GOT3 (cell line): ENCODE measurements at regions not wholly inside any gene's neighbourhood (a gene's known extent, or its start where the extent isn't known, plus 50 kb on each side); places are given as distances from the start of the nearest gene placed in this dataset.

Experiments
- DNase-seq: peaks from one replicate; lab custom pipeline; 2025; ENCODE audit warnings: mixed read lengths; lab: John Stamatoyannopoulos, UW

DNA sequence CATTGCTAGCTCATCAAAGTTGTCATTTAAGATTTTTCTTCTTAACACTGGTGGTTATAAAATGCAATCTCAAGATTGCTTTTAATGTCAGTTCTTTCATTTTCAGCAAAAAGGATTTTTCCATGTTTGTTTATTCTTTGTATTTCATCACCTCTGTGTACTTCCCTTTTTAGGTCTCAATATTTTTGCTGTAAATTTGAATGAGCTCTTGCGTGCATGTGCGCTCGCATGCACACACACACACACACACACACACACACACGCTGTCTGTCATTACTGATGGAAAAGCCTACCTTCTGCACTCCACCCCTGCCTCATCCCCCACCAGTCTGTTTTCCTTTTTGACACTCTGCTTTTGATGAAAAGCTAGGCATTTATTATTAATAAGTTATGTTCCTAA, 85.3 kb upstream of the FYN start:
- no peak for DNase-seq

DNA sequence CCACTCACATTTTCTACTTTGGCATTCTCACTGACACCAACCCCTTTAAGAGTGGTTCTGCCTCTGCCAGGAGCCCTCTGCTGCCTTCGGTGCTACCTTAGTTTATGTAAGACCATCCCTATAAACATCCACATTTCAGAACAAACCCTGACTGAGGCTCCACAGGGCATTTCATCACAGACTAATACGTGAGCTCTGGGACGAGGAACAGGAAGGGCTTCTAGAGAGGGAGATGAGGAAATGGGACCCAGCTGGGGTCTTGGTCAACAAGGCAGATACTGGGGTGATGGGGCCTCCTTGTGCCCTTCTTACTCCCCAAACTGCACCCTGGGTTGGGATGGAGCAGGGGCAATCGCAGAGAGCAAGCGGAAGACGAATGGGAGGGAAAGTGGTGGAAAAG, 86.5 kb upstream of the FYN start:
- DNase-seq, result no peak

DNA sequence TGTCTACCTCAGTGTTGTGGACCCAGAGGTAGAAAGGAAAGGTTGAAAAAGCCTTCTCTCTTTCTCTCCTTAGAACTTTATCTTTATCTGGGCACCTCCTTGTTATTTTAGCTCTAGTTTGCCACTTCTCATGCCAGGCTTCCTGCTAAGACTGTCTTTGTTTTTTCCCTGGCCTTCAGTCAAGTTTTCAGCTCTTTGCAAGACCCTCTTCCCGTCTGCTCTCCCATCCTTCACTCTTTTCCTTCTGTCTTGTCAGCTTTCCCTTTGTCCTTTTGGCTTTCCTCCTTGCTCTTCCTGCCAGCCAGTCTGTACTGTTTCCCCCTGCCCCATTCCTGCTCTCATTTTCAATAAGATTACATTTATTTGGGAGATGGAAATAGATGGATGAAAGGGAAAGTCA, 86.8 kb upstream of the CCN6 start:
- no peak for DNase-seq

DNA sequence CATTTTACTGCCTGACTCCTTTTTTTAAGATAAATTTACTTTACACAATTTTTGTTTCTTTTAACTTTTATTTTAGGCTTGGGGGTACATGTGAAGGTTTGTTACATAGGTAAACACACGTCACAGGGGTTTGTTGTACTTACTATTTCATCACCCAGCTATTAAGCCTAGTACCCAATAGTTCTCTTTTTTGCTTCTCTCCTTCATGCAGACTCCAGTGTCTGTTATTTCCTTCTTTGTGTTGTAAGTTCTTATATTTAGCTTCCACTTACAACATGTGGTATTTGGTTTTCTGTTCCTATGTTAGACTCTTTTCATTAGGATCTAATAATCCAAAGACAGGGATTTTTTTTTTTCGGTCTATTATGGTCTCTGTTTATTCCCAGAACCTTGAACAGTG, 83.5 kb upstream of the CCN6 start:
- DNase-seq, result no peak

DNA sequence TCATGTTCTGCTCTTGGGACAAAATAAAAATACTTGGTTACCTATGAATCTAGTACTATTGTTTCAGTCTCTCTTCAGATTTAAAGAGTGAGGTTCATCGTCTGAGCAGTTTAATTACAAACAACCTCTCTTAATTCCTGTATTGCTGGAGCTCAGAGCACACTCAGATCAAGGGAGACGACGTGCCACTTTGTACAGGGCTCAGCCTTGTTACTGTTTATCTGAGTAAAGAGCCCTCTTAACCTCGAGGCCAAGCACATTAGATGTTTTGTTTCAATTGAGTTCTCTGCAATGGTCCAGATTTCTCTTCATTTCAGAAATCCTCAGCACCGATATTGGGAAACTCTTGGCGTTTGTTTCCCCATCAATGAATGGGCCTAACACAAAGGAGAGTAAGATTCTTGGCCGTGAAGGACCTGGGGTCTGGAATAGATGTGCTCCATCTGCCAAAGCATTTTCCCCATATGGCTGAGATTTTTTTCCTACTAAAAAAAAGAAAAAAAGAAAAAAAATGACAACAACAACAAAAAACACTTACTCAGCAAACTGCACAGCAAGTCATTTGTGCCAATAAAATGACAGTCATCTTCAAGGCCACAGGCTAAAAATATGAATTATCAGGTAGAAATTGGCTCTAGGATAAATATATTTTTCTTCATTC, 82.6 kb upstream of the CCN6 start:
- DNase-seq, result no peak

DNA sequence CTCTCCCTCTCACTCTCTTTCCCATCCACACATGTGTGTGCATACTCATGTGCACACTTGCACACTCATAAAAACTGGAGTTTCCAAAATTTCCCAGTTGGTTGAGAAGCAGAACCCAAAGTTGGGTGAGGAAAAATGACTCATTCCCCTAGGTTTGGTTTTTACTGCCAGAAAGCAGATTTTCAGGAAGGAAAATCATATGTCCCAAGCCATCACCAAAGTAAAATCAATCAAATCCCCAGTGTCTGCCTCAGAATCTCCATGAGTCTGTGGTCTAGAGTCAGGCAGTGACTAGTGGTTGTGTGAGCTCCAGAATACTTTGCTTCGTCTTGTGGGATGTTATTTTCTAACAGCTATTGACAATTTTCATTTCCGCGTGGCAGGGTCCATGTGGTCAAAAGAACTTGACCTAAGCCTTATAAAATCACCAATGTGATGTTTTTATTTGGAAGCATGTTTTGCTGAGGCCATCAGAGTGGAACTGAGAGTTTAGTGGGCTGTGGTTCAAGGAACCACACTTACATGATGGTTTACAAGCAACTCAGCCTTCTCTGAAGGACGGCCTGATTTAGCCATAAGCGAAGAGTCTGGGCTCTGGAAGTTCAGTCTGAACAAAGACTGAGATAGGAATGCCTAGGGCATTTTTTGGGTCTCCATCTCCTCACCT, 81.9 kb upstream of the CCN6 start:
- no peak for DNase-seq

DNA sequence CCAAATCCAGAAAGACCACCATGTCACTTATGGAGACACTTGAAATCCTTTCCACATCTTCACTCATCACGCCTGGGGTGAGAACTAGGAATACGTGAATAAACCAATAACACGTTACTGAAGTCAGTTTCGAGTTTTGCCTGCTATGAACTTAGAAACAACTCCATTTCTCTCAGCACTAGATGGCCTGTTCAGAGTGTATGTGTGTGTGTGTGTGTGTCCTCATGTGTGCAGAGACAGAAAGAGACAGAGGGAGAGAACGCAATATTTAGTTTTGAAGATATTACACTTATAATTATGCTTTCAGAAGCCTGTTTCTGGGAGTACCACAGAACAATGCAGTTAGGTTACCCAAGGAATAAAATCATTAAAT, 81.2 kb upstream of the CCN6 start:
- DNase-seq, result no peak

DNA sequence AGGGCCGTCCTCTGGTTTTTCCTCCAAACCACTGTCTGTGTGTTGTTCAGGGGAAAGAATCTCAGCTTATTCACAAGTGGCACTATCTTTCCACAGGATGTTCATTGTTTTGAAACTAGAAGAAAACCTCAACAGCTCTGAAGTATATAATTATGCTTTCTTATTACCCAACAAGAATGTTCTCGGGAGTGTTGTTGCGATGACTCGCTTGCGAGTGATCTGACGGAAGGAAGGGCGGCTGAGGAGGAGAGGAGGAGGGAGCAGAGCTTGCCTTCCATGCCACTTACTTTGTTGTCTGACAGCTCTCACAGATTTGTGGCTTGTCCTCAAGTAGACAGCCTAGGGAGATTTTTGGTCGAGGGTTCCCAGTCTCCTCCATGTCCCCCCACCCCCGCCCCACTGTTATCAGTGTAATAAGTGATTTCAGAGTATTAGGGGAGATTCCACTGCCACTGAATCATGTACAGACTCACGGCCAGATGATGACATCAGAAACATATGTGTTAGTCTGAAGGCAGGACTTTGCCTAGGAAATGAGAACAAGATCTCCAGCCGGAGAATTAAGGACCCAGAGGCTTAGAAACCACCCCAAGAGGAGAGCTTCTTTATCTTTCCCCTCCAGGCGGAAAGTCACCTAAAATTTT, 80.7 kb upstream of the CCN6 start:
- peak; percentile 44 for DNase-seq

DNA sequence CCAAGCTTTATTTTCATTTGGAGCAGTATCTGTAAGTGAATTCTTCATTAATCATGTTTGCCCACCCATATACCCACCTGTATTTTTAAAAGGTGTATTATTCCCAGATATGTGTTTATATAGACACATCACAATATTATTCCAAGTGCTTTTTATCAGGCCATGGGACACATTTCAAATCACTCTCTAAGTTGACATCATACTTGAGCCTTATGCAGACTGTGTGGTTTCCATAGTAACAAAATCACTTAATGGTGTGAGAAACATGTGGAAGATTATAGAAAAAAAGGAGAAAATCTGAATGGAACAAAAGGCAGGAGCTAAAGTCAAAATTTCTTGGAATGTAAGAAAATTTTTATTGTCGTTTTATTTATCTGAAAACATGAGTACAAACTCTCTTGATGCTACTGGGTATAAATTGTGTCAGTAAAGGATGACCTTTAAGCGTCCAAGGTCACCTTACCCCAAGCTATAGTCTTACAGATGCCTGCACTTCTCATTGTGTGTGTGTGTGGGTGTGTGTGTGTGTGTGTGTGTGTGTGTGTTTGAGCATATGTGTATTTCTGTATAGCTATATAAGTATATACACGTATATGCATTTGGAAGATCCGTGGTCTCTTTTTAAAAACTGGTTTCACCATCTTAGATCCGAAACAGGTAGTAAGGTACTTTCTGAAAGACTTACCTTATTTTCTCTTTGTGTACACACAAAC, 79.8 kb upstream of the CCN6 start:
- no peak for DNase-seq

DNA sequence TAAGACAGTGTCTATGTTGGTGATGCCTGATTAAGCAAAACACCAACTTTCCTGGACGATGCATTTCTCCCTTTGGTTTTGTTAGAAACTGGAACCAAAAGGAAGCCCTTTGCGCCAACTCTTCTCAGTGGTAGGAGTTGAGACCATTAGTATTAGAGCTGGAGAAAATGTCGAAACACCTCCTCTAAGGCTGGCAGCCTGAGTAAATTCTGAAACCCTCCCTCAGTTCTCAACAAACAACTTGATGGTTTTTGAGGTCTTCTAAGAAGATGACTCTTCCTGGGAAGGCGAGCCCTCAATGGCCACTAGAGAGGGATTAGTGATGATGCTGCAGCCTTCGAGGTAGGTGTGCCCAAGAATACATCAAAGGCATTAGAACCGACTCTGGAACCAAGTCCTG, 78.4 kb upstream of the CCN6 start:
- no peak for DNase-seq

DNA sequence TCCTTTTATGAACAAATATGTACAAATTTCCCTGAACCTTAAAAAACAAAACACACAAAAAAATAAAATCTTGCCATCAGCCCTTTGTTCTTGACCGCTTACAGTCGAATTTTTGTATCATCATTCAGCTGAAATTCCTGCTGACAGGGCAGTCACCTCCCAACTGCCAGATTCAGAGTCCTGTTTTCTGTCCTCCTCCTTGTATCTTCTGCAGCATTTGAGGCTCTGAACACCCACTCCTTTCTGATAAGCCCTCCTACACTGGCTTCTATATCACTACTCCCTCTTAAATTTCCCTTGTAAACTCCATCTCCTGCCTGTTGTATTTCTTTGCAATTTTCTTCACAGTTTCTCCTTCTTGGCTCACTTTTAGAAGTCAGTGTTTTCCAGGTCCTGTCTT, 77.8 kb upstream of the CCN6 start:
- DNase-seq, result no peak

DNA sequence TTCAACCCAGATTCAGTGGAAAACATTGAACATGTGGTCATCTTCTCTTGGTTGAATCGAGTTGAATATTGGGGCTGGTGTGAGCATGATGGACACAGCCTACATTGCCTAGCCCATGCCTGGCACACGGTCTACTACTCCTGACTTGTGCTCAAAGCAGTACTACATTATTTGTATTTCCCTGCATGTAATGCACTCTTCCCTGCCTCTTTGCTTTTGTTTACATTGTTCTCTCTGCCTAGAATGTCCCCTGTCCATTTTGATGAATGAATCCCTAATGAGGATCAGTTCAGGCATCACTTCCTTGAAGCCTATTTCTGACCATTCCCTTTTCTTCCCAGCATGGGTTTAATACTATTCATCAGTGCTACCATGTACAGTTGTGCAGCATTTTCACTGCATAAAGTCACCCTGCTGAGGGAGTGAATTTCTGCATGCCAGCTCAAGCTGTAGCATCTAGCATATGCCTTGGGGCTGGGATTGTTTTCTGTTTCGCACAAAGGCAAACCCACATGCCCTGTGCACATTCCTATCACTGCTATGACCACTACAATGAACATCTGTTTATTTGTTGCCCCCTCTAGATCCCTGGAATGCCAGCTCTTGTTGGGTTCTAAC, 75.3 kb upstream of the CCN6 start:
- no peak for DNase-seq

DNA sequence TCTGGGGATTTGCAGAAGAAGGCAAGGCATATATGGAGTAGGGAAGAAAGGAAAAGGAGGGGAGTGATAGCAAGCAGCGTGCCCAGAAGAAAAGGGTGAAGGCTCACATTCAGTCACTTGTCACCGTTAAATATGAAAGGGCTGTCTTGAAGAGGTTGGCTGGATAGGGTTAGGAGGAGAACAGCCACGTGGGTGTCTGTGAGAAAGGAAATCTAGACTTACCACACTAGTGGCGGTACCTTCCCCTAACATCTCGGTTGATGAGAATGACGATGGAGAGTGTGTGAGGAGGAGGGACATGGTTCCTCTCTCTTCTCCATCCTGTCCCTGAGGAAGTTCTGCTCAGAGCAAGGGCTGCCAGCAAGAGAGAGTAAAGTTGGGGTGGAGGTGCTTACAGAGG, 74.3 kb upstream of the CCN6 start:
- no peak for DNase-seq

DNA sequence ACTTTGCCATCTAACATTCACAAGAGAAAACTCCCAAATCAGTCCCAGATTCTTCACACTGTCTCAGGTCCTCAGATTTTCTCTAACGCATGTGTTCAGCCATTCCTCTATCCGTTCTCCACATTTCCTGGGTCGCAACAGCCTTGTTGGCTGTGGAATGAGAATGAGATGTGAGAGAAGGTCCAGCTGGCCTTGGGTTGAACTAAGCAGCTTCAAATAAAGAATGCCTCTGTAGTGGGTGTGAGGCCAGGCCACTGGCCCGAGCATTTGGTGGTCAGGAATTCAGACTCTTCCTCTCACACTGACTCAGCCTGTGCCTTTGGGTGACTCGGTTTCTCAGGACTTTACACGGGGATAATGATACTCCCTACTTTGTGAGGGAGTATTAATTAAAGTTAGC, 73.8 kb upstream of the CCN6 start:
- DNase-seq, result no peak

DNA sequence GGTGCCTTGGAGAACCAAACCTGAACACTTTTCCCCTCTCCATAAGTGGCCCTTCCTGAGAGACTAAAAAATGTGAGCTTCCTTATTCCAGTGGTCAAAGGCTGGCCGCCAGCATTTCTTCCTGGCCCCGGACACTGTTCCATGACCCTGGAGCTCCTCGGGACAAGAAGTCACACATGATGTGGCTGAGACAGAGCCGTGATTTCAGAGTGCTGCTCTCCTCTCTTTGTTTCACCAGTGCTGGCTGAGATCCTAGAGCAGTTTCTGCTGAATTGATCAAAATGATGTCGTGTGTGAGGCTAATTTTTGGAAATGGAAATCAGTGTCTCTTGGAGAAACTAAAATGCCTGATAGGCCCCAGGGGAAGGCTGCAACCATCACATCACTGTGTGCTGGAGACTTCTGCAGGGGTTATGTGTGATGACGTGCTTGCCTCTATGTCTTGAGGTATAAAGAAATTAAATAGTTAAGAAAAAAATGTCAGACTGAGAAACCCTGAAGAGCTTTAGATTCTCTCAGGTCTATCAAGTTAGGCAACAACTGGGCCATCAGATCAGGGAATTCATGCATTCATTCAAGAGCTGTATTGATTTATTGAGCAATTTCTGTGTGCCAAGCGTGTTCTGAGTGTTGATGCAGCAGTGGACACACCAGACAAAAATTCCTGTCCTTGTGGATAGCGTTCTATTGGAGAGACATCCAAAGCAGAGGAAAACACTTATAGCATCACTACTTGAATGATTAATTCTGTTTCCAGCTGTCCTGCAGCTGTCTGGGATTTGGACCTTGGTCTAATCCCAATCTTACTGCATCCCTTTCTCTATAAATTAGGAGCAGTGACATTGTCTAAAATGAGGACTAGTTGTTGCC, 72.7 kb upstream of the CCN6 start:
- no peak for DNase-seq

DNA sequence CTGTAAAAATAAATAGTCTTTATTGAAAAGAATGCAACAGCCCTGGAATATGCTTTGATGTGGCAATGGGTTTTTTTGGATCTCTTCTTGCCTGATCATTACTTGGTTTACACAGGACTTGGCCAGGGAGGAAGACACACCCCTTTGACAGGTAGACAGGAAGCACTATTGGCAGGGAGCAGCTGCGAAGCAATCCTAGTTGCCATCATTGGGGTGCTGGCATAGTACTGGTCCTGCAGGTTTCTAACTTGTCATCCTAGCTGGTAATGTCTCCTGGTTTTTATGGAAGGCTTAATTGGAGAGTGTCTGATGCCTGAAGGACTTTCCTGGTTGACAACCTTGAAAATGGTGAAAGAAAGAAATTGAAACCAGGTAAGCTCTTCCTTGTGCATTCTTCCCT, 71.2 kb upstream of the CCN6 start:
- DNase-seq, result no peak

DNA sequence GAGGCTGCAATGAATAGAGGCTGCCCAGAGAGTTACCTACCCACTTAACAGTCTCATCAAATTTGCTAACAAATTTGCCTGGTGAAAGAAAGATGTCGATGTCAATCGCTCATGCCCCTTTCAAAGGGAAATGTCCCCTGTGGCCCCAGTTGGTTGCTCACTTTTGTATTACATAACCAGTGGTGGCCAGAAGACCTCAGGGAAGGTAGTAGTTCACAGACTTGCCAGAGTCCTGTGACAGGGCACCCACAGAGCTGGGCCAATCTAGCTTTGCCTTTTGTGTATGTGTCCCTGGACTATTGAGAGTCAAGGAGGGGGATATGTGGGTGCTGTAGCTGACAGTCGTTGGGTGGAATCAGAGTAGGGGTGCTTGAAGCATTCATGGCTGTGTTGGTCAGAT, 70.7 kb upstream of the CCN6 start:
- no peak for DNase-seq

DNA sequence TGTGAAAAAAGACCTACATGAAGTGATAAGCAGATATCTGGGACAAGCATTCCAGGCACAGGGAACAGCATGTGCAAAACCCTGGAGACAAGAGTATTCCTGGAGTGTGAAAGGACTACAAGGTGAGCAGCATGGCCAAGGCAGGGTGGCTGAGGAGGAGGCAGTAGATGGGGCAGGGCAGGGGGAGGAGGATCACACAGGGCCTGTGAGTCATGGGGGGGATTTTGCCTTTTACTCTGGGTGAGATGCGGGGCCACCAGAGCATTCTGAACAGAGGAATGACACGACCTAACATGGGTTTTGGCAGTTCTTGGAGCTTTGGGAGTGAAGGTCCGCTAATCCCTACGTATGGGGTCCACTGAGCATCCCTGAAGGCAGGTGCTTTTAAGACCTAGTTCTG, 69.8 kb upstream of the CCN6 start:
- no peak for DNase-seq

DNA sequence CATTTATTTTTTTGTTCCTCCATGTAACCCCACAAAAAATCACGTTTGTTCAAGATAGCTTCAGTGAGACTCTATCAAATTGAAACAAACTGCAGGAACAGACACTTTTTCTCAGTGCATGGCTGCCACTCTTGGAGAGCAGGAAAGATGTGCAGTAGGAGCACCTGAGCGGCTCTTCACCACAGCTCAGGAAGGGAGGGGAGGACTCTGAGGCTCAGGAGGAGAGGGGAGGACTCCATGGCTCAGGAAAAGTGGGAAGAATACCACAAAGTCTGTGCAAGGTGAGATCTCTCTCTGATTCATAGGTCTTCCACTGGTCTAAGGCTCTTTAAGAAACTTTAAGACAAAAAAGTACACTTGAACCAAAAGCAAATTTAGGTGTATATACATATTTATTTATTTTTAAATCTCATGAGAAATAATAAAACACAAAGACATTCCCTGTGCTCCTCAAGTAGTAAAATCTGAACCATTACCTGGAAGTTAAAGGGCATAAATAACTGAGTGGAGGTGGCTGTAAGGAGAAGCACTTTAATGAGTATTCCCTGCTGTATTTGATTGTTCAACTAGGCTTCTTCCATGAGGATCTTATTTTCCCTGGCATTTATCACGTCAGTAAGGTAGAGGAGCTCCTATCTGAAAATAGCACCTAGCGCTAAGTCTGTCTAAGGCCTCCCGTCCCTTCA, 69.2 kb upstream of the CCN6 start:
- no peak for DNase-seq

DNA sequence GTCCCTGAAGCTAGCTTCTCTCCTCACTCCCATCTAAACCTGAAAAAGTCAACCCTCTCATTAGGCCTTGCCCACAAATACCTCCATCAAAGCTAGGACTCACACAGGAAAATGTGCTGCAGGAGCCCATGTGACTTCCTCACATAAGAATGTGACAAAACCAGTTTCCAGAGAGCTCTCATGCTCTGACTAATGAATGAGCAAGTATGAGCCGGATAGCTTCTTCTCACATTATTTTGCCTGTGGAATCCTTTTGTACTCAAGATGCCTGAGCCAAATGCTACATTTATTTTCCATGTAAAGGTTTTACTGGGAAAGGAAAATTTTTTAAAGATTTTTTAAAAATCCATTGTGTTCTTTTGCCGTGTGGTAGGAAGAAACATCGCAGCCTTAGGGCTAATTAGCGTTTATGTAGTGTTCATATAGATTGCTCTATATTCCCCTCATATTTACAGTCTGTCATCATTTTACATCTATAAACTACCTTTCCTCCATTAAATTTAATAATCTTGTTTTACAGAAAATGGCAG, 68.6 kb upstream of the CCN6 start:
- DNase-seq, result no peak

DNA sequence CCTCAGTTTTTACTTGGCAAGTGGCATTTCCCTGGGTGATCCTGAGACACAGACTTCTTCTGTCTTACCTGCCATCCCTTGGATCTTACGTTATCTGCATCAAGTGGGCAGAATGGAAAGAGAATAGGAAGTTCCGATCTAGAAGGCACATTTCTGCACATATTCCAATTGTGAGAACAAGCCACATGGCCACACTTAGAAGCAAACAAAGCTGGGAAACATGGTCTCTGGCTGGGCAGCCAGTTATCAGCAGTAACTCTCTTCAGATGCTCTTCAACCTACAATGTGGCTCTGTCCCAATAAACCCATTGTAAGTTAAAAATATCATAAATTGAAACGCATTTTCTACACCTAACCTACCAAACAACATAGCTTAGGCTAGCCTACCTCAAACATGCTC, 67.3 kb upstream of the CCN6 start:
- DNase-seq, result no peak
